ENCODE measurements at regions not wholly inside any gene's neighbourhood (a gene's known extent, or its start where the extent isn't known, plus 50 kb on each side); places are given as distances from the start of the nearest gene placed in this dataset.

- H3K27ac Mint-ChIP-seq (ENCODE audit: unreplicated experiment): no peak overlapping the region
- H3K9me3 Mint-ChIP-seq (ENCODE audit: unreplicated experiment): no peaks in the 10 kb centered on the region
- peaks cover 3% of the 10 kb centered on the region for H3K27me3 Mint-ChIP-seq (ENCODE audit: unreplicated experiment)
- TF ChIP-seq, protein P1, sequence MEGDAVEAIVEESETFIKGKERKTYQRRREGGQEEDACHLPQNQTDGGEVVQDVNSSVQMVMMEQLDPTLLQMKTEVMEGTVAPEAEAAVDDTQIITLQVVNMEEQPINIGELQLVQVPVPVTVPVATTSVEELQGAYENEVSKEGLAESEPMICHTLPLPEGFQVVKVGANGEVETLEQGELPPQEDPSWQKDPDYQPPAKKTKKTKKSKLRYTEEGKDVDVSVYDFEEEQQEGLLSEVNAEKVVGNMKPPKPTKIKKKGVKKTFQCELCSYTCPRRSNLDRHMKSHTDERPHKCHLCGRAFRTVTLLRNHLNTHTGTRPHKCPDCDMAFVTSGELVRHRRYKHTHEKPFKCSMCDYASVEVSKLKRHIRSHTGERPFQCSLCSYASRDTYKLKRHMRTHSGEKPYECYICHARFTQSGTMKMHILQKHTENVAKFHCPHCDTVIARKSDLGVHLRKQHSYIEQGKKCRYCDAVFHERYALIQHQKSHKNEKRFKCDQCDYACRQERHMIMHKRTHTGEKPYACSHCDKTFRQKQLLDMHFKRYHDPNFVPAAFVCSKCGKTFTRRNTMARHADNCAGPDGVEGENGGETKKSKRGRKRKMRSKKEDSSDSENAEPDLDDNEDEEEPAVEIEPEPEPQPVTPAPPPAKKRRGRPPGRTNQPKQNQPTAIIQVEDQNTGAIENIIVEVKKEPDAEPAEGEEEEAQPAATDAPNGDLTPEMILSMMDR (IDR thresholded peaks at IDR 0.05; ENCODE audit: unreplicated experiment): no peak
- no peak for DNase-seq (ENCODE audit: low spot score)
- no peaks in the 10 kb centered on the region for H3K36me3 Mint-ChIP-seq (ENCODE audit: low read depth, unreplicated experiment)
- H3K4me3 Mint-ChIP-seq (ENCODE audit: unreplicated experiment): no peak overlapping the region
- peaks cover 6% of the 10 kb centered on the region for H3K4me1 Mint-ChIP-seq (ENCODE audit: unreplicated experiment)
These were observed 50.0 kb upstream of the SYT13 start for GRCh38 chr11:45336136-45336535.
